NCI-H1694 (cell line): ENCODE measurements at regions not wholly inside any gene's neighbourhood (a gene's known extent, or its start where the extent isn't known, plus 50 kb on each side); places are given as distances from the start of the nearest gene placed in this dataset.

Source experiments
- DNase-seq: peaks from one replicate; lab custom pipeline; 2025; lab: John Stamatoyannopoulos, UW

- DNase-seq, result no peak
Measured at GRCh38 chr5:164394686-164395194, 889.3 kb downstream of the MAT2B start.

GRCh38 chr5:164412531-164412930, 907.1 kb downstream of the MAT2B start:
- DNase-seq, result no peak

GRCh38 chr5:164420161-164420560, 914.7 kb downstream of the MAT2B start:
- DNase-seq, result no peak

- DNase-seq, result no peak
Measured at GRCh38 chr5:164422400-164422799, 917.0 kb downstream of the MAT2B start.

- no peak for DNase-seq
Measured at GRCh38 chr5:164431634-164432304, 926.4 kb downstream of the MAT2B start.

- no peak for DNase-seq
Measured at GRCh38 chr5:164433106-164433870, 927.9 kb downstream of the MAT2B start.

- no peak for DNase-seq
Measured at GRCh38 chr5:164435576-164435975, 930.2 kb downstream of the MAT2B start.

- no peak for DNase-seq
Measured at GRCh38 chr5:164439799-164440198, 934.4 kb downstream of the MAT2B start.

GRCh38 chr5:164449460-164449859, 944.0 kb downstream of the MAT2B start:
- DNase-seq, result no peak

- no peak for DNase-seq
Measured at GRCh38 chr5:164466033-164466432, 960.6 kb downstream of the MAT2B start.

GRCh38 chr5:164470312-164470711, 964.9 kb downstream of the MAT2B start:
- DNase-seq, result no peak

- DNase-seq, result no peak
Measured at GRCh38 chr5:164472165-164472564, 966.7 kb downstream of the MAT2B start.

- DNase-seq, result peak; percentile 8
Measured at GRCh38 chr5:164475339-164475977, 970.0 kb downstream of the MAT2B start.

GRCh38 chr5:164481270-164481669, 975.9 kb downstream of the MAT2B start:
- no peak for DNase-seq

GRCh38 chr5:164482351-164482750, 976.9 kb downstream of the MAT2B start:
- DNase-seq, result no peak

GRCh38 chr5:164484948-164485347, 979.5 kb downstream of the MAT2B start:
- DNase-seq, result no peak

GRCh38 chr5:164487939-164488338, 982.5 kb downstream of the MAT2B start:
- no peak for DNase-seq

GRCh38 chr5:164497311-164498064, 992.1 kb downstream of the MAT2B start:
- no peak for DNase-seq

- DNase-seq, result no peak
Measured at GRCh38 chr5:164498438-164498837, 993.0 kb downstream of the MAT2B start.

GRCh38 chr5:164500856-164501255, 995.4 kb downstream of the MAT2B start:
- DNase-seq, result no peak

- no peak for DNase-seq
Measured at GRCh38 chr5:164501344-164501743, 995.9 kb downstream of the MAT2B start.

GRCh38 chr5:164504141-164504772, 998.8 kb downstream of the MAT2B start:
- peak; percentile 31 for DNase-seq
